ENCODE measurements at regions not wholly inside any gene's neighbourhood (a gene's known extent, or its start where the extent isn't known, plus 50 kb on each side); places are given as distances from the start of the nearest gene placed in this dataset.

- H3K4me3 ChIP-seq (ENCODE audit: low read length in 3 of 3): no peak overlapping the region
- peak in 4 of 5 donors; percentile 21 to 54 (median 36) for DNase-seq
- H3K27me3 ChIP-seq (ENCODE audit: control insufficient read depth, insufficient read depth, low read length): no peaks in the 10 kb centered on the region
- TF ChIP-seq, protein P1, sequence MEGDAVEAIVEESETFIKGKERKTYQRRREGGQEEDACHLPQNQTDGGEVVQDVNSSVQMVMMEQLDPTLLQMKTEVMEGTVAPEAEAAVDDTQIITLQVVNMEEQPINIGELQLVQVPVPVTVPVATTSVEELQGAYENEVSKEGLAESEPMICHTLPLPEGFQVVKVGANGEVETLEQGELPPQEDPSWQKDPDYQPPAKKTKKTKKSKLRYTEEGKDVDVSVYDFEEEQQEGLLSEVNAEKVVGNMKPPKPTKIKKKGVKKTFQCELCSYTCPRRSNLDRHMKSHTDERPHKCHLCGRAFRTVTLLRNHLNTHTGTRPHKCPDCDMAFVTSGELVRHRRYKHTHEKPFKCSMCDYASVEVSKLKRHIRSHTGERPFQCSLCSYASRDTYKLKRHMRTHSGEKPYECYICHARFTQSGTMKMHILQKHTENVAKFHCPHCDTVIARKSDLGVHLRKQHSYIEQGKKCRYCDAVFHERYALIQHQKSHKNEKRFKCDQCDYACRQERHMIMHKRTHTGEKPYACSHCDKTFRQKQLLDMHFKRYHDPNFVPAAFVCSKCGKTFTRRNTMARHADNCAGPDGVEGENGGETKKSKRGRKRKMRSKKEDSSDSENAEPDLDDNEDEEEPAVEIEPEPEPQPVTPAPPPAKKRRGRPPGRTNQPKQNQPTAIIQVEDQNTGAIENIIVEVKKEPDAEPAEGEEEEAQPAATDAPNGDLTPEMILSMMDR (IDR thresholded peaks at IDR 0.05; ENCODE audit: borderline replicate concordance, extremely low read depth, insufficient read depth): peak; percentile 13
- no peaks in the 10 kb centered on the region for H3K4me1 ChIP-seq (ENCODE audit: control insufficient read depth in 2 of 3, insufficient read depth in 2 of 3, low read depth in 1 of 3, low read length in 3 of 3)
- H3K9me3 ChIP-seq (ENCODE audit: control insufficient read depth in 2 of 3, insufficient read depth in 1 of 3, low read length in 3 of 3): no peaks in the 10 kb centered on the region
- intact Hi-C loops (cut with DNase I): no loop called here
- H3K36me3 ChIP-seq (ENCODE audit: control insufficient read depth in 2 of 3, insufficient read depth in 3 of 3, low read length in 3 of 3): no peaks in the 10 kb centered on the region
- H3K27ac ChIP-seq (ENCODE audit: low read depth in 2 of 2, low read length in 2 of 2): no peak overlapping the region
- FAIRE-seq: no peak
- no peak overlapping the region for H3K9ac ChIP-seq (ENCODE audit: low read length in 3 of 3)
Observed at GRCh38 chrX:138191998-138192397, 519.5 kb downstream of the FGF13 start.

DNA sequence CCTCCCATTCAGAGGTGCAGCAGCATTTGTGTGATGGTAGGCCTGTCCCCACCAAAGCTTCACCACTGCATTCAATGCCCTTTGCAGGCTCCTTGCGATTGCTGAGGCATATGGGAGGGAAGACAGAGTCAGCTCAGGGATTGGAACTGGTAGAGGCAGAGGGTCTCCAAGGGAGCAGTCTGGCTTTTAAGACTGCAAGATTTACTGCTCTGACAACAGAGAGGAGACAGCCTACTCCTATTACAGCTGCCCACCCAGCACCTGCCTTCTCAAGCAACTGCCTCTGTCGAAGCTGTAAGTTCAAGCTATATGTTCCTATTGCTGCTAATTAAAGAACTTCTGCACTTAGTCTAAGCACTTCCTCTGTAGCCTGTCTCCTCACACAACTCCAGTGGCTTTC, 481.8 kb downstream of the FGF13 start:
- no peak for FAIRE-seq
- Histone ChIP-seq H3K4me1 (ENCODE audit: control insufficient read depth in 2 of 3, insufficient read depth in 2 of 3, low read depth in 1 of 3, low read length in 3 of 3) (no peaks in the 10 kb centered on the region), H3K36me3 (ENCODE audit: control insufficient read depth in 2 of 3, insufficient read depth in 3 of 3, low read length in 3 of 3) (no peaks in the 10 kb centered on the region), H3K9ac (ENCODE audit: low read length in 3 of 3) (no peak overlapping the region), H3K27me3 (ENCODE audit: control insufficient read depth, insufficient read depth, low read length) (no peaks in the 10 kb centered on the region), H3K27ac (ENCODE audit: low read depth in 2 of 2, low read length in 2 of 2) (no peak overlapping the region), H3K4me3 (ENCODE audit: low read length in 3 of 3) (no peak overlapping the region), H3K9me3 (ENCODE audit: control insufficient read depth in 2 of 3, insufficient read depth in 1 of 3, low read length in 3 of 3) (no peaks in the 10 kb centered on the region)
- peak in 4 of 5 donors; percentile 21 to 62 (median 40) for DNase-seq
- intact Hi-C loops (cut with DNase I): no loop called here
- TF ChIP-seq, protein P1 (IDR thresholded peaks at IDR 0.05; ENCODE audit: borderline replicate concordance, extremely low read depth, insufficient read depth): no peak

GRCh38 chrX:138240266-138240665, 471.3 kb downstream of the FGF13 start:
- FAIRE-seq (no peak), DNase-seq (no peak)
- no peaks in the 10 kb centered on the region for H3K27me3 ChIP-seq (ENCODE audit: control insufficient read depth, insufficient read depth, low read length)
- TF ChIP-seq, protein P1 (IDR thresholded peaks at IDR 0.05; ENCODE audit: borderline replicate concordance, extremely low read depth, insufficient read depth): no peak
- no peak overlapping the region for H3K9ac ChIP-seq (ENCODE audit: low read length in 3 of 3)
- no peaks in the 10 kb centered on the region for H3K9me3 ChIP-seq (ENCODE audit: control insufficient read depth in 2 of 3, insufficient read depth in 1 of 3, low read length in 3 of 3)
- no peaks in the 10 kb centered on the region for H3K36me3 ChIP-seq (ENCODE audit: control insufficient read depth in 2 of 3, insufficient read depth in 3 of 3, low read length in 3 of 3)
- H3K4me1 ChIP-seq (ENCODE audit: control insufficient read depth in 2 of 3, insufficient read depth in 2 of 3, low read depth in 1 of 3, low read length in 3 of 3): no peaks in the 10 kb centered on the region
- intact Hi-C loops (cut with DNase I): no loop called here
- H3K27ac ChIP-seq (ENCODE audit: low read depth in 2 of 2, low read length in 2 of 2): no peak overlapping the region
- no peak overlapping the region for H3K4me3 ChIP-seq (ENCODE audit: low read length in 3 of 3)

DNA sequence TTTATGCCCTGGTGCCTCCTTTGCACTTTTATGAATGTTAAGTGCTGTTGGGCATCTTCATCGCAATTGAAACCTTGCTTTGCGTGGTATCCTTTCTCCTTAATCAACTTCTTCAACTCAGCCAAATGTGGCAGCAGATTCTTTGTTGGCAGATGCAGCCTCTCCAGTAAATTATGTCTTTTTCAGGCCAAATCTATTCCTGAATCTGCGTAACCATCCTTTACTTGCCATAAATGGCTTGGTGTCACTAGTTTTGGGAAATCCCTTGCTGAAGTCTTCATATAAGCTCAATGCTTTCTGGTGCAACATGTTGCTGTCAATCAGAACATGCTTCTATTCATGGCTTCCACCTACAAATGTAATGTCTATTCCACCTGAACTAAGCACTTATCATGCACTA, 457.5 kb downstream of the FGF13 start:
- no peak for FAIRE-seq
- intact Hi-C loops (cut with DNase I): no loop called here
- TF ChIP-seq, protein P1 (IDR thresholded peaks at IDR 0.05; ENCODE audit: borderline replicate concordance, extremely low read depth, insufficient read depth): no peak

More for the DNA sequence above, 457.5 kb downstream of the FGF13 start:
- no peak for DNase-seq
- H3K27me3 ChIP-seq (ENCODE audit: control insufficient read depth, insufficient read depth, low read length): no peaks in the 10 kb centered on the region
- H3K36me3 ChIP-seq (ENCODE audit: control insufficient read depth in 2 of 3, insufficient read depth in 3 of 3, low read length in 3 of 3): no peaks in the 10 kb centered on the region
- no peak overlapping the region for H3K4me3 ChIP-seq (ENCODE audit: low read length in 3 of 3)
- H3K9me3 ChIP-seq (ENCODE audit: control insufficient read depth in 2 of 3, insufficient read depth in 1 of 3, low read length in 3 of 3): no peaks in the 10 kb centered on the region
- H3K4me1 ChIP-seq (ENCODE audit: control insufficient read depth in 2 of 3, insufficient read depth in 2 of 3, low read depth in 1 of 3, low read length in 3 of 3): no peaks in the 10 kb centered on the region
- H3K27ac ChIP-seq (ENCODE audit: low read depth in 2 of 2, low read length in 2 of 2): no peak overlapping the region
- H3K9ac ChIP-seq (ENCODE audit: low read length in 3 of 3): no peak overlapping the region
